ENCODE measurements at regions not wholly inside any gene's neighbourhood (a gene's known extent, or its start where the extent isn't known, plus 50 kb on each side); places are given as distances from the start of the nearest gene placed in this dataset.
A peak's percentile ranks its signal among the peaks of the same experiment; 100 is the strongest.
"Not testable (repeated sequence)": the region's sequence is repeated elsewhere in the genome, so short reads cannot be mapped to it uniquely, and the experiment has no call there.

- TF ChIP-seq, protein P1, sequence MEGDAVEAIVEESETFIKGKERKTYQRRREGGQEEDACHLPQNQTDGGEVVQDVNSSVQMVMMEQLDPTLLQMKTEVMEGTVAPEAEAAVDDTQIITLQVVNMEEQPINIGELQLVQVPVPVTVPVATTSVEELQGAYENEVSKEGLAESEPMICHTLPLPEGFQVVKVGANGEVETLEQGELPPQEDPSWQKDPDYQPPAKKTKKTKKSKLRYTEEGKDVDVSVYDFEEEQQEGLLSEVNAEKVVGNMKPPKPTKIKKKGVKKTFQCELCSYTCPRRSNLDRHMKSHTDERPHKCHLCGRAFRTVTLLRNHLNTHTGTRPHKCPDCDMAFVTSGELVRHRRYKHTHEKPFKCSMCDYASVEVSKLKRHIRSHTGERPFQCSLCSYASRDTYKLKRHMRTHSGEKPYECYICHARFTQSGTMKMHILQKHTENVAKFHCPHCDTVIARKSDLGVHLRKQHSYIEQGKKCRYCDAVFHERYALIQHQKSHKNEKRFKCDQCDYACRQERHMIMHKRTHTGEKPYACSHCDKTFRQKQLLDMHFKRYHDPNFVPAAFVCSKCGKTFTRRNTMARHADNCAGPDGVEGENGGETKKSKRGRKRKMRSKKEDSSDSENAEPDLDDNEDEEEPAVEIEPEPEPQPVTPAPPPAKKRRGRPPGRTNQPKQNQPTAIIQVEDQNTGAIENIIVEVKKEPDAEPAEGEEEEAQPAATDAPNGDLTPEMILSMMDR (conservative IDR thresholded peaks at IDR 0.05; ENCODE audit: low read depth) = no peak
- ChIA-PET POLR2A (ENCODE audit: low non-redundant PET) (no interaction called here), CTCF (no interaction called here)
- DNase-seq (ENCODE audit: low spot score) = peak; percentile 33
- H3K27ac ChIP-seq = no peak overlapping the region
These were observed 69.2 kb downstream of the MATN1 start for GRCh38 chr1:30654188-30654587.

DNA sequence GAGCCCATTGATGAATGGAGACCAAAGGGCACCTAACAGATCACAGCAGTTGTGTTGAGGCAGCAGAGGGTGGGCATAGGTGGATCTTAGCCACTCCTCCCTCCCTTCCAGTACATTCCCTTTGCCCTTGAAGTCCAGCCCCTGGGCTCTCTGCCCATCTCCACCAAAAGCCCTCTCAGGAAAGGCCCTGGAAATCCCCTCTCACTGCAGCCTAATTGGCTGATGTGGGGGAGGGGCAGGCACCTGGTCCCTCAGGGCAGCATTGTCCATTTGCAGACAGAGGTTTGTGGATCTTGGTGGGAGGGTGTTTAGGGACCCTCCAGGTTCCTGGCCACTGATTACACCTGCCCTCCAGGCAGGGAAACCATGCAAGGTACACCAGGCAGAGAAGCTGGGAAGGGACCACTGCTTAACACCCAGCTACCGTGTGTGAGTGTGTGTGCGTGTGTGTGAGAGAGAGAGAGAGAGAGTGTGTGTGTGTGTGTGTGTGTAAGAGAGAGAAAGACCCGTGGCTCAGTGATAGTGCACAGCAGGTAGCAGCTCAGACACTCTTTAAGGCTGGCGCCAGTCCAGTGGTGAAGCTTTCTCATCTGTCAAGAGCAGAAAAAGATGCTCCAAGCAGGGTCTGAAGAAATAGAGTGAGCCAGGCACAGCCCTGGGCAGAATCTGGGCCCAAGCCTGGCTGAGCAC is 71.1 kb downstream of the MATN1 start:
- POLR2A ChIA-PET (ENCODE audit: low non-redundant PET) = no interaction called here
- TF ChIP-seq, protein P1 (conservative IDR thresholded peaks at IDR 0.05; ENCODE audit: low read depth) = no peak
- CTCF ChIA-PET = interaction anchor here (0.8 kb wide), 1 partner anchor 46 kb away, joined by 3 read pairs; no protein-coding TSS in a partner anchor
- DNase-seq (ENCODE audit: low spot score) = no peak
- no peak overlapping the region for H3K27ac ChIP-seq

- POLR2A ChIA-PET (ENCODE audit: low non-redundant PET); DNase-seq (ENCODE audit: low spot score); CTCF ChIA-PET; H3K27ac ChIP-seq: not testable (repeated sequence)
These were observed 72.0 kb downstream of the MATN1 start for GRCh38 chr1:30651395-30651794.

DNA sequence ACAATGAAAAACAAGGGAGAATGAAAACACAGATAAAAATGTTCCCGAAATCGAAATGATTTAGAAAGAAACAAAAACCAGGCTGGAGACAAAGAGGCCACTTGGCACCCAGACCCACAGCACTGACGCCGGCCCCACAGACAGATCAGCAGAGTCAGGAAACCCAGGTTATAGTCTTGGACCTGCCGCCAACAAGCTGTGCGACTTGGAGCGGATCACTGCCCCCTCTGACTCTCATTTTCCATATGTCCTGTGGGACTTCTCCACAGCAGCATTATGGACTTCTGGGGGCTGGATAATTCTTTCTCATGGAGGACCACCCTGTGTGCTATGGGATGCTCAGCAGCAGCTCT is 72.4 kb downstream of the MATN1 start:
- no peak overlapping the region for H3K27ac ChIP-seq
- ChIA-PET POLR2A (ENCODE audit: low non-redundant PET) (no interaction called here), CTCF (no interaction called here)
- TF ChIP-seq, protein P1 (conservative IDR thresholded peaks at IDR 0.05; ENCODE audit: low read depth) = no peak
- no peak for DNase-seq (ENCODE audit: low spot score)

- CTCF ChIA-PET = interaction anchor here (0.6 to 0.7 kb wide), 2 partner anchors 17 to 34 kb away, joined by 3 to 4 read pairs; no protein-coding TSS in a partner anchor
- POLR2A ChIA-PET (ENCODE audit: low non-redundant PET) = no interaction called here
- no peak for DNase-seq (ENCODE audit: low spot score)
- H3K27ac ChIP-seq = peak overlapping the region; percentile 7; the same call in 1 of the 2 replicates
- TF ChIP-seq, protein P1 (conservative IDR thresholded peaks at IDR 0.05; ENCODE audit: low read depth) = no peak
These were observed 73.1 kb downstream of the MATN1 start for GRCh38 chr1:30650038-30650967.

GRCh38 chr1:30649321-30649991 is 73.9 kb downstream of the MATN1 start:
- ChIA-PET POLR2A (ENCODE audit: low non-redundant PET) (no interaction called here), CTCF (interaction anchor here (0.6 to 0.7 kb wide), 2 partner anchors 34 to 35 kb away, joined by 3 read pairs; no protein-coding TSS in a partner anchor)
- H3K27ac ChIP-seq = peak overlapping the region; percentile 7; the same call in 1 of the 2 replicates
- TF ChIP-seq, protein P1 (conservative IDR thresholded peaks at IDR 0.05; ENCODE audit: low read depth) = no peak
- peak; percentile 80 for DNase-seq (ENCODE audit: low spot score)

All from RWPE1 (cell line).